ENCODE measurements at regions not wholly inside any gene's neighbourhood (a gene's known extent, or its start where the extent isn't known, plus 50 kb on each side); places are given as distances from the start of the nearest gene placed in this dataset.
A peak's percentile ranks its signal among the peaks of the same experiment; 100 is the strongest.

DNA sequence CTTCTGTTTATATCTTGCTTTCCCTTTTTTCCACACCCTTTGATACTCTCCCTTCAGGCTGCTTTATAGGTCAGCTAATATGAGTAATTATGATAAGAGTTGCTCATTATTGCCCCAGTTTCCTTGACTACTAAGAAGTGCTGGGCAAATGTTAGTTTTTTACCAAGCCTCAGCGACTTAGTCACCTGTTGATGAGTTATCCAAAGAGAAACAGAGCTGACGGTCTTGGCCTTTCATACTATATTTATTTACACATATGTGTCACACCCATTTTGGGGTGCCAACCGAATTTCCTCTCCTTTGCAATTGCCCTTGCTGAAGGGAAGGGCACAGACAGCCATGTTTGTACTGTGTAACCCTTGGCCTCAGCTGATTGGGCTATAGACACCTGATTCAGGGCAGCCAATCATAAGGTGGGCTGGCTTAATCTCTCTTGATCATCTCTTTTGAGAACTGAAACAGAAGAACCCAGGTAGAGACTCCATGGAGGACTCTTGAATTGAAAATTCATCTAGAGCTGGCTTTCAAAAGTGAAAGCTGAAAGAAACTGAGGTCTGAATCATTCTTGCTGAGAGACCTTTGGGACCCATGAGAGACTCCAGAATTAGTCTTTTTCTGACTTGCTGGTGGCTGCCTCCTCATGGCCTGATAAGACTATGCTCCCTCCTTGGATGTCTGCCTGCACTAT is 111.7 kb upstream of the RPS6KA3 start:
- H3K36me3 ChIP-seq (ENCODE audit: control insufficient read depth in 2 of 2, insufficient read depth in 1 of 2, low read length in 2 of 2), result no peaks in the 10 kb centered on the region
- TF ChIP-seq SCRT2 (tag by site-specific recombination; IDR thresholded peaks at IDR 0.05) (peak; percentile 43; the same call in 1 of the 2 replicates), ZEB2 (tag by site-specific recombination; IDR thresholded peaks at IDR 0.05) (no peak)

DNA sequence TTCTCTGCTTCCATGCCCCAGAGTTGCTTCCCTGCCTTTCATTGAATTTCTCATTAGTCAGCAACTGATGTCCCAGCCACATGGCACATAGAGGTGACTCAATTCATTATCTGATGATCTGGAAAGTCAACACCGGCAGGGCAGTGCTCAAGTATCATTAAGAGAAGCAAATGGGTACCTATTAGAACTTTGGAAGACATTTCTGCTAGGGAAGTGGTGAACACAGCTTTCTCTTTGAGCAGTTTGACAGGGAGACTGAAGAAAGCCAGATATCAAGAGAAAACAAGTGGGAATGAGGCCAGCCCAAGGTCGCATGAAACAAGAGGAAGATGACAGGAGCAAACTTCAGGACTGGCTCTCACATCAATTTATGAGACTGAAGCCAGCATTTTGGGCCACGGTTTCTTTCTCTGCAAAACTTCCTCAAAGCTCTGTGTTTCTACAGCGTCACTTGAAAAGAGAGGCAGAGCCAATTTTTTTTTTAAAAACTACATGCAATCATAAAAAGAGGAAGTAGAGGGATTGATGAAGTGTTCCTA is 108.3 kb upstream of the RPS6KA3 start:
- Histone ChIP-seq H3K36me3 (ENCODE audit: control insufficient read depth in 2 of 2, insufficient read depth in 1 of 2, low read length in 2 of 2) (no peaks in the 10 kb centered on the region), H3K9me3 (ENCODE audit: control insufficient read depth, insufficient read depth, low read depth, low read length) (no peaks in the 10 kb centered on the region), H3K27ac (ENCODE audit: extremely low read depth, low read depth, low read length) (no peak overlapping the region), H3K4me1 (ENCODE audit: control insufficient read depth, insufficient read depth, low read length) (no peaks in the 10 kb centered on the region), H3K4me3 (ENCODE audit: low read depth, low read length) (no peak overlapping the region)
- ChIA-PET POLR2A (no interaction called here), CTCF (no interaction called here)
- TF ChIP-seq ZNF600 (tag by site-specific recombination; IDR thresholded peaks at IDR 0.05) (no peak), KLF1 (tag by site-specific recombination; IDR thresholded peaks at IDR 0.05) (no peak), ZFHX2 (tag by site-specific recombination; conservative IDR thresholded peaks at IDR 0.05) (no peak), KLF10 (tag by site-specific recombination; IDR thresholded peaks at IDR 0.05) (no peak), ZNF169 (tag by site-specific recombination; IDR thresholded peaks at IDR 0.05) (no peak), ZFP37 (tag by site-specific recombination; IDR thresholded peaks at IDR 0.05) (no peak), ZNF423 (tag by site-specific recombination; IDR thresholded peaks at IDR 0.05) (no peak), ZNF521 (tag by site-specific recombination; IDR thresholded peaks at IDR 0.05) (no peak), ZSCAN23 (tag by site-specific recombination; IDR thresholded peaks at IDR 0.05) (no peak), ZNF292 (tag by site-specific recombination; IDR thresholded peaks at IDR 0.05; ENCODE audit: borderline replicate concordance, low read depth) (no peak), SP2 (tag by site-specific recombination; IDR thresholded peaks at IDR 0.05) (no peak), ZSCAN30 (tag by site-specific recombination; IDR thresholded peaks at IDR 0.05) (no peak), ZNF837 (tag by site-specific recombination; IDR thresholded peaks at IDR 0.05) (no peak), ZNF132 (tag by site-specific recombination; IDR thresholded peaks at IDR 0.05; ENCODE audit: borderline replicate concordance) (no peak), KLF9 (tag by site-specific recombination; IDR thresholded peaks at IDR 0.05; ENCODE audit: low read depth) (no peak), ZNF2 (tag by site-specific recombination; IDR thresholded peaks at IDR 0.05) (no peak), OVOL3 (tag by site-specific recombination; IDR thresholded peaks at IDR 0.05) (no peak), ZNF558 (tag by site-specific recombination; IDR thresholded peaks at IDR 0.05) (no peak)
- TF ChIP-seq, protein P1, sequence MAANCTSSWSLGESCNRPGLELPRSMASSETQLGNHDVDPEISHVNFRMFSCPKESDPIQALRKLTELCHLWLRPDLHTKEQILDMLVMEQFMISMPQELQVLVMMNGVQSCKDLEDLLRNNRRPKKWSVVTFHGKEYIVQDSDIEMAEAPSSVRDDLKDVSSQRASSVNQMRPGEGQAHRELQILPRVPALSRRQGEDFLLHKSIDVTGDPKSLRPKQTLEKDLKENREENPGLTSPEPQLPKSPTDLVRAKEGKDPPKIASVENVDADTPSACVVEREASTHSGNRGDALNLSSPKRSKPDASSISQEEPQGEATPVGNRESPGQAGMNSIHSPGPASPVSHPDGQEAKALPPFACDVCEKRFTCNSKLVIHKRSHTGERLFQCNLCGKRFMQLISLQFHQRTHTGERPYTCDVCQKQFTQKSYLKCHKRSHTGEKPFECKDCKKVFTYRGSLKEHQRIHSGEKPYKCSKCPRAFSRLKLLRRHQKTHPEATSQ (tag by site-specific recombination; IDR thresholded peaks at IDR 0.05), result no peak
- TF ChIP-seq, protein P2, sequence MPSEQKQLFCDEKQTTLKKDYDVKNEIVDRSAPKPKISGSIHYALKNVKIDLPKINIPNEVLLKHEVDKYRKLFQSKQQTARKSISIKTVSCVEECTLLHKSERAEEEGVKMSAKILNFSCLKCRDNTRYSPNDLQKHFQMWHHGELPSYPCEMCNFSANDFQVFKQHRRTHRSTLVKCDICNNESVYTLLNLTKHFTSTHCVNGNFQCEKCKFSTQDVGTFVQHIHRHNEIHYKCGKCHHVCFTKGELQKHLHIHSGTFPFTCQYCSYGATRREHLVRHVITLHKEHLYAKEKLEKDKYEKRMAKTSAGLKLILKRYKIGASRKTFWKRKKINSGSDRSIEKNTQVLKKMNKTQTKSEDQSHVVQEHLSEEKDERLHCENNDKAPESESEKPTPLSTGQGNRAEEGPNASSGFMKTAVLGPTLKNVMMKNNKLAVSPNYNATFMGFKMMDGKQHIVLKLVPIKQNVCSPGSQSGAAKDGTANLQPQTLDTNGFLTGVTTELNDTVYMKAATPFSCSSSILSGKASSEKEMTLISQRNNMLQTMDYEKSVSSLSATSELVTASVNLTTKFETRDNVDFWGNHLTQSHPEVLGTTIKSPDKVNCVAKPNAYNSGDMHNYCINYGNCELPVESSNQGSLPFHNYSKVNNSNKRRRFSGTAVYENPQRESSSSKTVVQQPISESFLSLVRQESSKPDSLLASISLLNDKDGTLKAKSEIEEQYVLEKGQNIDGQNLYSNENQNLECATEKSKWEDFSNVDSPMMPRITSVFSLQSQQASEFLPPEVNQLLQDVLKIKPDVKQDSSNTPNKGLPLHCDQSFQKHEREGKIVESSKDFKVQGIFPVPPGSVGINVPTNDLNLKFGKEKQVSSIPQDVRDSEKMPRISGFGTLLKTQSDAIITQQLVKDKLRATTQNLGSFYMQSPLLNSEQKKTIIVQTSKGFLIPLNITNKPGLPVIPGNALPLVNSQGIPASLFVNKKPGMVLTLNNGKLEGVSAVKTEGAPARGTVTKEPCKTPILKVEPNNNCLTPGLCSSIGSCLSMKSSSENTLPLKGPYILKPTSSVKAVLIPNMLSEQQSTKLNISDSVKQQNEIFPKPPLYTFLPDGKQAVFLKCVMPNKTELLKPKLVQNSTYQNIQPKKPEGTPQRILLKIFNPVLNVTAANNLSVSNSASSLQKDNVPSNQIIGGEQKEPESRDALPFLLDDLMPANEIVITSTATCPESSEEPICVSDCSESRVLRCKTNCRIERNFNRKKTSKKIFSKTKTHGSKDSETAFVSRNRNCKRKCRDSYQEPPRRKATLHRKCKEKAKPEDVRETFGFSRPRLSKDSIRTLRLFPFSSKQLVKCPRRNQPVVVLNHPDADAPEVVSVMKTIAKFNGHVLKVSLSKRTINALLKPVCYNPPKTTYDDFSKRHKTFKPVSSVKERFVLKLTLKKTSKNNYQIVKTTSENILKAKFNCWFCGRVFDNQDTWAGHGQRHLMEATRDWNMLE (tag by site-specific recombination; conservative IDR thresholded peaks at IDR 0.05; ENCODE audit: low read depth), result no peak

More for the DNA sequence above, 111.7 kb upstream of the RPS6KA3 start:
- POLR2A ChIA-PET, result no interaction called here
- no peaks in the 10 kb centered on the region; the same call in 1 of the 2 replicates for H3K4me1 ChIP-seq (ENCODE audit: control insufficient read depth, insufficient read depth, low read length)
- H3K9me3 ChIP-seq (ENCODE audit: control insufficient read depth, insufficient read depth, low read depth, low read length), result no peaks in the 10 kb centered on the region
- H3K4me3 ChIP-seq (ENCODE audit: low read depth, low read length), result no peak overlapping the region
- CTCF ChIA-PET, result interaction anchor here (0.6 kb wide), 1 partner anchor 125 kb away, joined by 3 read pairs; no protein-coding TSS in a partner anchor
- no peak overlapping the region for H3K27ac ChIP-seq (ENCODE audit: extremely low read depth, low read depth, low read length)
